ENCODE measurements at regions not wholly inside any gene's neighbourhood (a gene's known extent, or its start where the extent isn't known, plus 50 kb on each side); places are given as distances from the start of the nearest gene placed in this dataset.

DNA sequence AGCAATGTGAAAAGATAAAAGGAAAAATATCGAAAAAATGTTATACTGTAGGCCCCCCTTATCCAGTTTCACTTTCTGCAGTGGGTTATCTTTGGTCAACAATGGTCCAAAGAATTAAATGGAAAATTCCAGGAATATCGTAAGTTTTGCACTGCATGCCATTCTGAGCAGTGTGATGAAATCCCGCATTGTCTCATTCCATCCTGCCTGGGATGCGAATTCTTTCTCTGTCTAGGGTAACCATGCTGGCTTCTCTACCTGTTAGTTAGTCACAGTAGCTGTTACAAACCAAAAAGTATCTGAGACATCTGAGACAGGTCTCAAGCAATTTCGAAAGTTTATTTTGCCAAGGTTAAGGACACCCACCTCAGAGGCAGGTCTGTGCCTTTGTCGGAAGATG lies 170.3 kb downstream of the COX18 start:
- DNase-seq (no peak), ATAC-seq (ENCODE audit: low read depth) (no peak)
- no peaks in the 10 kb centered on the region for H3K79me1 ChIP-seq (ENCODE audit: low read depth in 1 of 2, low read length in 2 of 2)
- no peak overlapping the region for H2BK20ac ChIP-seq (ENCODE audit: low read depth, low read length)
- H2BK5ac ChIP-seq (ENCODE audit: low read depth, low read length, poor library complexity, severe bottlenecking), result no peak overlapping the region
- no TSS peak for BruUV-seq (replicated peaks)
- CTCF ChIA-PET, result no interaction called here
- intact Hi-C loops (cut with micrococcal nuclease), result loop anchor here (5.0 kb wide), 1 partner anchor 73 kb away; no protein-coding TSS in a partner anchor
- no peaks in the 10 kb centered on the region for H4K20me1 ChIP-seq (ENCODE audit: insufficient read depth, low read length)
- H3K4me3 ChIP-seq (ENCODE audit: insufficient read depth, low read depth, low read length), result no peak overlapping the region
- POLR2A ChIA-PET (ENCODE audit: unreplicated experiment), result no interaction called here
- H3K27ac ChIP-seq (ENCODE audit: insufficient read depth, low read length), result no peak overlapping the region
- H3K4me1 ChIP-seq (ENCODE audit: control insufficient read depth, insufficient read depth, low read length), result no peaks in the 10 kb centered on the region
- no peak overlapping the region for H3K56ac ChIP-seq (ENCODE audit: extremely low read depth, insufficient read depth, low read length)
- no peak for TF ChIP-seq CHD1 (IDR thresholded peaks at IDR 0.05; ENCODE audit: low read depth, low read length)
- no peak for TF ChIP-seq RAD21 (IDR thresholded peaks at IDR 0.05; ENCODE audit: low read length)
- no peak for TF ChIP-seq RFX5 (IDR thresholded peaks at IDR 0.05; ENCODE audit: low read depth, low read length)
- no peak for TF ChIP-seq SMC3 (IDR thresholded peaks at IDR 0.05; ENCODE audit: low read depth, low read length)
- no peak for TF ChIP-seq CEBPB (IDR thresholded peaks at IDR 0.05; ENCODE audit: low read depth, low read length)
- TF ChIP-seq, protein P1, sequence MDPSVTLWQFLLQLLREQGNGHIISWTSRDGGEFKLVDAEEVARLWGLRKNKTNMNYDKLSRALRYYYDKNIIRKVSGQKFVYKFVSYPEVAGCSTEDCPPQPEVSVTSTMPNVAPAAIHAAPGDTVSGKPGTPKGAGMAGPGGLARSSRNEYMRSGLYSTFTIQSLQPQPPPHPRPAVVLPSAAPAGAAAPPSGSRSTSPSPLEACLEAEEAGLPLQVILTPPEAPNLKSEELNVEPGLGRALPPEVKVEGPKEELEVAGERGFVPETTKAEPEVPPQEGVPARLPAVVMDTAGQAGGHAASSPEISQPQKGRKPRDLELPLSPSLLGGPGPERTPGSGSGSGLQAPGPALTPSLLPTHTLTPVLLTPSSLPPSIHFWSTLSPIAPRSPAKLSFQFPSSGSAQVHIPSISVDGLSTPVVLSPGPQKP (IDR thresholded peaks at IDR 0.05; ENCODE audit: borderline replicate concordance, low read depth, low read length), result no peak
- TF ChIP-seq, protein P2, sequence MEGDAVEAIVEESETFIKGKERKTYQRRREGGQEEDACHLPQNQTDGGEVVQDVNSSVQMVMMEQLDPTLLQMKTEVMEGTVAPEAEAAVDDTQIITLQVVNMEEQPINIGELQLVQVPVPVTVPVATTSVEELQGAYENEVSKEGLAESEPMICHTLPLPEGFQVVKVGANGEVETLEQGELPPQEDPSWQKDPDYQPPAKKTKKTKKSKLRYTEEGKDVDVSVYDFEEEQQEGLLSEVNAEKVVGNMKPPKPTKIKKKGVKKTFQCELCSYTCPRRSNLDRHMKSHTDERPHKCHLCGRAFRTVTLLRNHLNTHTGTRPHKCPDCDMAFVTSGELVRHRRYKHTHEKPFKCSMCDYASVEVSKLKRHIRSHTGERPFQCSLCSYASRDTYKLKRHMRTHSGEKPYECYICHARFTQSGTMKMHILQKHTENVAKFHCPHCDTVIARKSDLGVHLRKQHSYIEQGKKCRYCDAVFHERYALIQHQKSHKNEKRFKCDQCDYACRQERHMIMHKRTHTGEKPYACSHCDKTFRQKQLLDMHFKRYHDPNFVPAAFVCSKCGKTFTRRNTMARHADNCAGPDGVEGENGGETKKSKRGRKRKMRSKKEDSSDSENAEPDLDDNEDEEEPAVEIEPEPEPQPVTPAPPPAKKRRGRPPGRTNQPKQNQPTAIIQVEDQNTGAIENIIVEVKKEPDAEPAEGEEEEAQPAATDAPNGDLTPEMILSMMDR (conservative IDR thresholded peaks at IDR 0.05; ENCODE audit: low read depth, low read length), result no peak
- TF ChIP-seq FOS (IDR thresholded peaks at IDR 0.05; ENCODE audit: low read depth, low read length), result no peak
- TF ChIP-seq RCOR1 (IDR thresholded peaks at IDR 0.05; ENCODE audit: insufficient replicate concordance, low read length), result no peak
- no peak for TF ChIP-seq MAZ (IDR thresholded peaks at IDR 0.05; ENCODE audit: borderline replicate concordance, low read depth, low read length)
- no peak for TF ChIP-seq BHLHE40 (IDR thresholded peaks at IDR 0.05; ENCODE audit: low read depth, low read length)
- TF ChIP-seq, protein P3, sequence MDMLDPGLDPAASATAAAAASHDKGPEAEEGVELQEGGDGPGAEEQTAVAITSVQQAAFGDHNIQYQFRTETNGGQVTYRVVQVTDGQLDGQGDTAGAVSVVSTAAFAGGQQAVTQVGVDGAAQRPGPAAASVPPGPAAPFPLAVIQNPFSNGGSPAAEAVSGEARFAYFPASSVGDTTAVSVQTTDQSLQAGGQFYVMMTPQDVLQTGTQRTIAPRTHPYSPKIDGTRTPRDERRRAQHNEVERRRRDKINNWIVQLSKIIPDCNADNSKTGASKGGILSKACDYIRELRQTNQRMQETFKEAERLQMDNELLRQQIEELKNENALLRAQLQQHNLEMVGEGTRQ (IDR thresholded peaks at IDR 0.05; ENCODE audit: low read depth, low read length), result no peak
- TF ChIP-seq NFE2L2 (IDR thresholded peaks at IDR 0.05; ENCODE audit: low read depth, low read length), result no peak
- no peak for TF ChIP-seq MXI1 (IDR thresholded peaks at IDR 0.05; ENCODE audit: borderline replicate concordance, low read depth, low read length)
- in situ Hi-C loops (cut with MboI; ENCODE audit: low sequenced_read_pairs), result no loop called here
- H3K9ac ChIP-seq (ENCODE audit: low read depth, low read length), result no peak overlapping the region
- H2BK15ac ChIP-seq (ENCODE audit: low read depth, low read length), result no peak overlapping the region
- H3K4ac ChIP-seq (ENCODE audit: low read depth, low read length), result no peak overlapping the region
- no peaks in the 10 kb centered on the region for H3K9me1 ChIP-seq (ENCODE audit: insufficient read depth, low read length)
- H3K36me3 ChIP-seq (ENCODE audit: control insufficient read depth, insufficient read depth, low read length), result no peaks in the 10 kb centered on the region
- dilution Hi-C loops (cut with HindIII; ENCODE audit: low sequenced_read_pairs, unreplicated experiment), result no loop called here
- no peak overlapping the region for H4K8ac ChIP-seq (ENCODE audit: low read depth in 2 of 2, low read length in 2 of 2)
- no peak overlapping the region for H2AK9ac ChIP-seq (replicated peaks; ENCODE audit: low read depth, low read length, poor library complexity)
- H2AFZ ChIP-seq (replicated peaks; ENCODE audit: low read length, poor library complexity), result no peak overlapping the region
- H2BK120ac ChIP-seq (ENCODE audit: low read depth, low read length), result no peak overlapping the region
- no peak overlapping the region for H2AK5ac ChIP-seq (ENCODE audit: low read depth, low read length)
- no peaks in the 10 kb centered on the region for H3K27me3 ChIP-seq (ENCODE audit: control insufficient read depth, insufficient read depth, low read length)
- no peak overlapping the region for H4K5ac ChIP-seq (ENCODE audit: low read depth, low read length)
- 69% methylated on average over 4 of the region's 6 CpGs; no CpG with 5 or more reads in 1 of the 2 experiments for WGBS, 2 experiments (ENCODE audit: extremely low coverage in 2 of 2, insufficient read length in 1 of 2)
- H4K91ac ChIP-seq (ENCODE audit: insufficient read depth, low read depth, low read length), result no peak overlapping the region
- no peak overlapping the region for H3K14ac ChIP-seq (replicated peaks; ENCODE audit: low read depth, low read length)
- no peak overlapping the region for H3K18ac ChIP-seq (ENCODE audit: low read depth, low read length)
- H3K9me3 ChIP-seq (ENCODE audit: control insufficient read depth, insufficient read depth, low read length), result no peaks in the 10 kb centered on the region
- H3K4me2 ChIP-seq (ENCODE audit: low read depth, low read length), result no peak overlapping the region
- H3K23ac ChIP-seq (ENCODE audit: low read depth, low read length), result no peak overlapping the region

All from IMR-90 (cell line).